ENCODE measurements at regions not wholly inside any gene's neighbourhood (a gene's known extent, or its start where the extent isn't known, plus 50 kb on each side); places are given as distances from the start of the nearest gene placed in this dataset.

DNA sequence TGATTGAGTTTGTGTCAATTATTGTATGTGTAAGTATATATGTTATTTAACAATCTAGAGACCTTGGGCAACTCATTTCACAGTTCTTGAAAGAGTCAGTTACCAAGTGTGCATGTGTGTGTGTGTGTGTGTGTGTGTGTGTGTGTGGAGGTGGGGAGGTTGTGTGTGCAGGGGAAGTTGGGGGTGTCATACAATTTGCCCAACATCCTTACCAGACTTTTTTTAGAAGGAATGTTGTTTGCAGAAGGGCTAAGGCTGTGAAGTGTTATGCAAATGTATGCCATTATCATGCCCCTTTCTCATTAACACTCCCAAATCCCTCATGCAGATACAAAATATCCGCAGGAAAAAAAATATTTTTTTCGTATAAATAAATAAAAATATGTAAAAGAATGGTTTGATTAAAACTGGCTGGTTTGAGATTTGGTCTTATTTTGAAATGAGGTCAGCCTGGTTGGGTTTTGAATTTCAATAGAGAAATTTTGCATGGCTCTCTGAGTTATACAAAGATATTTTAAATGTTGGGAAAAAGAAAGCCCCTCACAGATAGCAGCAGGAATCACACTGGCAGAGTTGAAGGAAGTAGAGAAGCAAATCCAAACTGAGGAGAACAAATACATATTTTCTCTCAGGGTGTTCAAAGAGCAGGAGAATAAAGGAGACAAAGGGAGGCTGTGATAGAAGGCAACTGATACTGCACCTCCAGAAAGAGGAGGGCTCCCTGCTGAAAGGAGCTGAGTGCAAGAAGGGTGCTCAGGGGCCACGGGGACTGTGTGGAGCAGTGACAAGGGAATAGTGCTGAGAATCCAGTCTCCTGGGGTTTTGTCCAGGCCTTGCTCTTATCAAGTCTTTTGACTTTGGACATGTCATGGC lies 1365.5 kb upstream of the CELF4 start:
- H3K4me3 ChIP-seq: no peak overlapping the region
- H3K27ac ChIP-seq: no peak overlapping the region
- no peak for DNase-seq (ENCODE audit: low read depth in 1 of 2, low spot score in 1 of 2)

DNA sequence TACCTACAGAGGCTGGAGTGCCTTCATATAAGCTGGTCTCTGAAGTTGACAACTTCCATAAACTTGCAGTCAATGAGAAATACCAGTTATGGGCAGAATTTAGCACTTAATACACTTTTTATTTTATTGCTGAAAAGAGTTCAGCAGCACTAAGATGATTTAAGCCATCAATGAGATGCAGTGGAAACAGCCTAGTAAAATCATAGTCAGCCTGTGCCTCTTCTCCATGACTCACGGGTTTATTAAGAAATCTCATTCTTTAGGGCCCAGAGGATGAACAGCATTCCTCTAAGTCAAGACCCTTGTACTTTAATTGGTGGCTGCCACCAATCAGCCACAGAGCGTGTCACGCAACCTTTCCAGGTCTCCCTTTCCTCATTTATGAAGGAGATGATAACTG lies 1357.9 kb upstream of the CELF4 start:
- no peak for DNase-seq (ENCODE audit: low read depth in 1 of 2, low spot score in 1 of 2)
- no peak overlapping the region for H3K27ac ChIP-seq
- TF ChIP-seq, protein P1, sequence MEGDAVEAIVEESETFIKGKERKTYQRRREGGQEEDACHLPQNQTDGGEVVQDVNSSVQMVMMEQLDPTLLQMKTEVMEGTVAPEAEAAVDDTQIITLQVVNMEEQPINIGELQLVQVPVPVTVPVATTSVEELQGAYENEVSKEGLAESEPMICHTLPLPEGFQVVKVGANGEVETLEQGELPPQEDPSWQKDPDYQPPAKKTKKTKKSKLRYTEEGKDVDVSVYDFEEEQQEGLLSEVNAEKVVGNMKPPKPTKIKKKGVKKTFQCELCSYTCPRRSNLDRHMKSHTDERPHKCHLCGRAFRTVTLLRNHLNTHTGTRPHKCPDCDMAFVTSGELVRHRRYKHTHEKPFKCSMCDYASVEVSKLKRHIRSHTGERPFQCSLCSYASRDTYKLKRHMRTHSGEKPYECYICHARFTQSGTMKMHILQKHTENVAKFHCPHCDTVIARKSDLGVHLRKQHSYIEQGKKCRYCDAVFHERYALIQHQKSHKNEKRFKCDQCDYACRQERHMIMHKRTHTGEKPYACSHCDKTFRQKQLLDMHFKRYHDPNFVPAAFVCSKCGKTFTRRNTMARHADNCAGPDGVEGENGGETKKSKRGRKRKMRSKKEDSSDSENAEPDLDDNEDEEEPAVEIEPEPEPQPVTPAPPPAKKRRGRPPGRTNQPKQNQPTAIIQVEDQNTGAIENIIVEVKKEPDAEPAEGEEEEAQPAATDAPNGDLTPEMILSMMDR (IDR thresholded peaks at IDR 0.05; ENCODE audit: low read depth, low read length): no peak

More for the DNA sequence above, 1365.5 kb upstream of the CELF4 start:
- no peaks in the 10 kb centered on the region for H3K4me1 ChIP-seq (ENCODE audit: low read depth)
- TF ChIP-seq, protein P1 (IDR thresholded peaks at IDR 0.05; ENCODE audit: low read depth, low read length): no peak
- no peaks in the 10 kb centered on the region for H3K36me3 ChIP-seq
- no peaks in the 10 kb centered on the region for H3K9me3 ChIP-seq (ENCODE audit: low read depth)
- no peaks in the 10 kb centered on the region for H3K27me3 ChIP-seq

DNA sequence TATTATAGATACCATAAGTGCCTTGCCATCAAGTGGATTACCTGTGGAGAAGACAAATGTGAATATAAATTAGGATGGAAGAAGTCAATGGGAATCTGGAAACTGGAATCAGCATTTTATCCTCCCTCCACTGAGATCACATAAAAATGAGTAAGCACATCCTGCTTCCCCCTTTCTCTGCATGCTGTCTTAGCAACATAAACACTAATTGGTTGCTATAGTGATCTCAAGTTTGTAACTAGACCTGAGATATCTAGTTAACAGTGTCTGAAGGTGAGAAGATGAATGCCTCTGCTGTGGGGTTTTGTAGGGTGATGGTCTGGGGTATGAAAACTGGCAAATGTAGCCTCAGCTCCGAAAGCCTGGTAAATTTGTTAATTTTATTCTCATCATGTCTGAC lies 1357.5 kb upstream of the CELF4 start:
- no peak overlapping the region for H3K27ac ChIP-seq
- TF ChIP-seq, protein P1 (IDR thresholded peaks at IDR 0.05; ENCODE audit: low read depth, low read length): no peak
- no peak for DNase-seq (ENCODE audit: low read depth in 1 of 2, low spot score in 1 of 2)
- no peaks in the 10 kb centered on the region for H3K9me3 ChIP-seq (ENCODE audit: low read depth)
- no peak overlapping the region for H3K4me3 ChIP-seq
- H3K36me3 ChIP-seq: no peaks in the 10 kb centered on the region
- H3K27me3 ChIP-seq: no peaks in the 10 kb centered on the region
- no peaks in the 10 kb centered on the region for H3K4me1 ChIP-seq (ENCODE audit: low read depth)

More for the DNA sequence above, 1357.9 kb upstream of the CELF4 start:
- Histone ChIP-seq H3K36me3 (no peaks in the 10 kb centered on the region), H3K4me1 (ENCODE audit: low read depth) (no peaks in the 10 kb centered on the region), H3K4me3 (no peak overlapping the region), H3K9me3 (ENCODE audit: low read depth) (no peaks in the 10 kb centered on the region), H3K27me3 (no peaks in the 10 kb centered on the region)

DNA sequence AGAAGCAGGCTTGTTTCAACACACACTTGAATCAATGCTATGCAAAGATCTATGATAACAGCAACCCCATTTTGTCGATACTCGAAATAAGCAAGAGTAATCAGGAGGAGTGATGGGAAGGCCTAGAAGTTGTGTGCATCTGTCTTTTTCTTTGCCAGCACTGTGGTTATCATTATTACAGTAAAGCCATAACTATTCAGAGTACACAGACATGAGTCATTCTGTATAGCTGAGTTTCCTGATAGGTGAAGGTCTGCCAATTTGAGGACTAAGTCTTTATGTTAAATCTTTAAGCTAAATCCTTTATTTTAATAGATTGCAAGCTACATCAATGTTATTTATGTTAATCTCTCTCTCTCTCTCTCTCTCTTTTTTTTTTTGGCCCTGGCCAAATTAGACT lies 1344.4 kb upstream of the CELF4 start:
- no peaks in the 10 kb centered on the region for H3K36me3 ChIP-seq
- H3K27me3 ChIP-seq: no peaks in the 10 kb centered on the region
- H3K9me3 ChIP-seq (ENCODE audit: low read depth): no peaks in the 10 kb centered on the region
- no peak for DNase-seq (ENCODE audit: low read depth in 1 of 2, low spot score in 1 of 2)
- TF ChIP-seq, protein P1 (IDR thresholded peaks at IDR 0.05; ENCODE audit: low read depth, low read length): no peak
- no peak overlapping the region for H3K27ac ChIP-seq
- no peaks in the 10 kb centered on the region for H3K4me1 ChIP-seq (ENCODE audit: low read depth)
- no peak overlapping the region for H3K4me3 ChIP-seq

DNA sequence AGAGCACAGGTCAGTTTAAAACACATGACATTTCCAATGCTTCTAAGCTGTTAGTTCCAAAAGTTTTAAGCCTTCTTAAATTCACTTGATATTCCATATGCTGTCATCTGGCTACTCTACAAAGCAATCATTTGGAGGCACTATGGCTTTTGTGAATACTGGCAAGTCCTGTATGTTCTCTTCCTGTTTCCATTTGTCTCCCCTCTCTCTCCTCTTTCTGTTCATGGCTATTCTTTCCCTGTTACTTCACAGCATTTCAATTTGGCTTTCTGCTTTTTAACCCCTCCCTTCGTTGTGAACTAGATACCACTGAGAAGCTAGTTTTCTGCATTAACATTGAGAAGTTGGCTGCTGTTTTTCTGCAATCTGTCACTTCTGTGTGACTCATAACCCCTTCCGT lies 1337.2 kb upstream of the CELF4 start:
- TF ChIP-seq, protein P1 (IDR thresholded peaks at IDR 0.05; ENCODE audit: low read depth, low read length): no peak
- Histone ChIP-seq H3K27me3 (no peaks in the 10 kb centered on the region), H3K4me1 (ENCODE audit: low read depth) (no peaks in the 10 kb centered on the region), H3K27ac (no peak overlapping the region), H3K4me3 (no peak overlapping the region), H3K36me3 (no peaks in the 10 kb centered on the region), H3K9me3 (ENCODE audit: low read depth) (no peaks in the 10 kb centered on the region)
- no peak for DNase-seq (ENCODE audit: low read depth in 1 of 2, low spot score in 1 of 2)

Data from cardiac muscle cell (in vitro differentiated cells and primary cell).